ENCODE measurements at regions not wholly inside any gene's neighbourhood (a gene's known extent, or its start where the extent isn't known, plus 50 kb on each side); places are given as distances from the start of the nearest gene placed in this dataset.

- Histone ChIP-seq H3K36me3 (replicated peaks in 1 of 2; ENCODE audit: insufficient read depth in 1 of 2, low read depth in 2 of 2) (no peaks in the 10 kb centered on the region), H3K27me3 (no peaks in the 10 kb centered on the region), H3K4me3 (no peak overlapping the region), H3K27ac (no peak overlapping the region), H3K4me1 (no peaks in the 10 kb centered on the region), H3K9me3 (no peaks in the 10 kb centered on the region)
- no peak for DNase-seq
- intact Hi-C loops (cut with DNase I), result no loop called here
- TF ChIP-seq POLR2A (IDR thresholded peaks at IDR 0.05) (no peak), CTCF (IDR thresholded peaks at IDR 0.05) (no peak)
- WGBS, 2 donors, result 23 to 27% methylated on average over 1 of the region's 1 CpG
- ATAC-seq, result no peak
Observed at GRCh38 chr3:115418583-115418982, 204.7 kb upstream of the GAP43 start.

GRCh38 chr3:115420086-115420485 is 203.2 kb upstream of the GAP43 start:
- Histone ChIP-seq H3K4me1 (no peaks in the 10 kb centered on the region), H3K36me3 (replicated peaks in 1 of 2; ENCODE audit: insufficient read depth in 1 of 2, low read depth in 2 of 2) (no peaks in the 10 kb centered on the region), H3K27me3 (no peaks in the 10 kb centered on the region), H3K4me3 (no peak overlapping the region), H3K27ac (no peak overlapping the region), H3K9me3 (no peaks in the 10 kb centered on the region)
- 43 to 46% methylated on average over 1 of the region's 1 CpG for WGBS, 2 donors
- intact Hi-C loops (cut with DNase I), result no loop called here
- ATAC-seq (no peak), DNase-seq (no peak)
- no peak for TF ChIP-seq POLR2A (IDR thresholded peaks at IDR 0.05)
- no peak for TF ChIP-seq CTCF (IDR thresholded peaks at IDR 0.05)

- H3K4me3 ChIP-seq, result no peak overlapping the region
- 50 to 53% methylated on average over 1 of the region's 1 CpG for WGBS, 2 donors
- DNase-seq, result no peak
Observed at GRCh38 chr3:115423170-115423569, 200.1 kb upstream of the GAP43 start.

GRCh38 chr3:115428841-115429240 is 194.5 kb upstream of the GAP43 start:
- ATAC-seq (no peak), DNase-seq (no peak)
- Histone ChIP-seq H3K36me3 (replicated peaks in 1 of 2; ENCODE audit: insufficient read depth in 1 of 2, low read depth in 2 of 2) (no peaks in the 10 kb centered on the region), H3K9me3 (no peaks in the 10 kb centered on the region), H3K27me3 (no peaks in the 10 kb centered on the region), H3K27ac (no peak overlapping the region), H3K4me1 (no peaks in the 10 kb centered on the region), H3K4me3 (no peak overlapping the region)
- 64 to 67% methylated on average over 5 of the region's 5 CpGs for WGBS, 2 donors
- intact Hi-C loops (cut with DNase I), result no loop called here
- no peak for TF ChIP-seq CTCF (IDR thresholded peaks at IDR 0.05)
- TF ChIP-seq POLR2A (IDR thresholded peaks at IDR 0.05), result no peak

More at GRCh38 chr3:115423170-115423569, 200.1 kb upstream of the GAP43 start:
- intact Hi-C loops (cut with DNase I), result no loop called here
- ATAC-seq, result no peak
- Histone ChIP-seq H3K36me3 (replicated peaks in 1 of 2; ENCODE audit: insufficient read depth in 1 of 2, low read depth in 2 of 2) (no peaks in the 10 kb centered on the region), H3K27me3 (no peaks in the 10 kb centered on the region), H3K9me3 (no peaks in the 10 kb centered on the region), H3K27ac (no peak overlapping the region), H3K4me1 (no peaks in the 10 kb centered on the region)
- TF ChIP-seq CTCF (IDR thresholded peaks at IDR 0.05) (no peak), POLR2A (IDR thresholded peaks at IDR 0.05) (no peak)

GRCh38 chr3:115436767-115437301 is 186.5 kb upstream of the GAP43 start:
- intact Hi-C loops (cut with DNase I), result no loop called here
- WGBS, 2 donors, result 45% methylated on average over 5 of the region's 5 CpGs
- DNase-seq (no peak), ATAC-seq (no peak)
- no peaks in the 10 kb centered on the region for H3K4me1 ChIP-seq
- TF ChIP-seq CTCF (IDR thresholded peaks at IDR 0.05), result no peak
- TF ChIP-seq POLR2A (IDR thresholded peaks at IDR 0.05), result no peak
- no peak overlapping the region for H3K27ac ChIP-seq
- no peak overlapping the region for H3K4me3 ChIP-seq
- H3K9me3 ChIP-seq, result no peaks in the 10 kb centered on the region
- no peaks in the 10 kb centered on the region for H3K36me3 ChIP-seq (replicated peaks in 1 of 2; ENCODE audit: insufficient read depth in 1 of 2, low read depth in 2 of 2)
- H3K27me3 ChIP-seq, result no peaks in the 10 kb centered on the region
